C4-2B (cell line): ENCODE measurements at regions not wholly inside any gene's neighbourhood (a gene's known extent, or its start where the extent isn't known, plus 50 kb on each side); places are given as distances from the start of the nearest gene placed in this dataset.

Experiments
- H3K27ac ChIP-seq: fragments of 450-650 bp; 2 replicates; pipeline ENCODE4 v1.5.1; 2017
- CTCF ChIP-seq: fragments of 450-650 bp; conservative IDR thresholded peaks from 2 replicates; pipeline ENCODE4 v1.5.1; 2017; ENCODE audit warnings: mild to moderate bottlenecking
- ZFX ChIP-seq: fragments of 450-650 bp; IDR thresholded peaks from 2 replicates; pipeline ENCODE4 v1.6.1; 2017

- TF ChIP-seq ZFX (no peak), CTCF (no peak)
- no peak overlapping the region for H3K27ac ChIP-seq
Measured at GRCh38 chr6:163950159-163950558, 535.6 kb downstream of the QKI start.

GRCh38 chr6:163949431-163949830 lies 534.9 kb downstream of the QKI start:
- TF ChIP-seq ZFX (no peak), CTCF (no peak)
- no peak overlapping the region for H3K27ac ChIP-seq

GRCh38 chr6:163948250-163948649 lies 533.7 kb downstream of the QKI start:
- H3K27ac ChIP-seq: no peak overlapping the region
- no peak for TF ChIP-seq ZFX
- no peak for TF ChIP-seq CTCF

- no peak for TF ChIP-seq ZFX
- TF ChIP-seq CTCF: no peak
- no peak overlapping the region for H3K27ac ChIP-seq
Measured at GRCh38 chr6:163947276-163947675, 532.8 kb downstream of the QKI start.

GRCh38 chr6:163946437-163946836 lies 531.9 kb downstream of the QKI start:
- H3K27ac ChIP-seq: no peak overlapping the region
- TF ChIP-seq ZFX (no peak), CTCF (no peak)

- H3K27ac ChIP-seq: no peak overlapping the region
- TF ChIP-seq ZFX (no peak), CTCF (no peak)
Measured at GRCh38 chr6:163945808-163946207, 531.3 kb downstream of the QKI start.

- H3K27ac ChIP-seq: no peak overlapping the region
- TF ChIP-seq CTCF (no peak), ZFX (no peak)
Measured at GRCh38 chr6:163944897-163945296, 530.4 kb downstream of the QKI start.
